ENCODE measurements at regions not wholly inside any gene's neighbourhood (a gene's known extent, or its start where the extent isn't known, plus 50 kb on each side); places are given as distances from the start of the nearest gene placed in this dataset.
"Not testable (repeated sequence)": the region's sequence is repeated elsewhere in the genome, so short reads cannot be mapped to it uniquely, and the experiment has no call there.

GRCh38 chr1:55867304-55867843, 652.2 kb upstream of the USP24 start:
- H3K4me3 Mint-ChIP-seq (ENCODE audit: unreplicated experiment): no peak overlapping the region
- H3K27ac Mint-ChIP-seq (ENCODE audit: unreplicated experiment): no peak overlapping the region
- no peak for DNase-seq (ENCODE audit: low spot score)
- TF ChIP-seq CTCF (IDR thresholded peaks at IDR 0.05; ENCODE audit: unreplicated experiment): no peak
- no peaks in the 10 kb centered on the region for H3K9me3 Mint-ChIP-seq (ENCODE audit: unreplicated experiment)
- H3K36me3 Mint-ChIP-seq (ENCODE audit: low read depth, unreplicated experiment): no peaks in the 10 kb centered on the region
- no peaks in the 10 kb centered on the region for H3K27me3 Mint-ChIP-seq (ENCODE audit: unreplicated experiment)
- H3K4me1 Mint-ChIP-seq (ENCODE audit: unreplicated experiment): no peaks in the 10 kb centered on the region

- not testable (repeated sequence) for H3K9me3 Mint-ChIP-seq (ENCODE audit: unreplicated experiment); H3K27me3 Mint-ChIP-seq (ENCODE audit: unreplicated experiment); H3K4me3 Mint-ChIP-seq (ENCODE audit: unreplicated experiment); DNase-seq (ENCODE audit: low spot score); H3K27ac Mint-ChIP-seq (ENCODE audit: unreplicated experiment); H3K36me3 Mint-ChIP-seq (ENCODE audit: low read depth, unreplicated experiment); H3K4me1 Mint-ChIP-seq (ENCODE audit: unreplicated experiment)
These were observed 650.6 kb upstream of the USP24 start for GRCh38 chr1:55865778-55866177.

- H3K4me3 Mint-ChIP-seq (ENCODE audit: unreplicated experiment): no peak overlapping the region
- peaks cover 1% of the 10 kb centered on the region for H3K27me3 Mint-ChIP-seq (ENCODE audit: unreplicated experiment)
- TF ChIP-seq CTCF (IDR thresholded peaks at IDR 0.05; ENCODE audit: unreplicated experiment): no peak
- H3K9me3 Mint-ChIP-seq (ENCODE audit: unreplicated experiment): no peaks in the 10 kb centered on the region
- H3K27ac Mint-ChIP-seq (ENCODE audit: unreplicated experiment): no peak overlapping the region
- H3K36me3 Mint-ChIP-seq (ENCODE audit: low read depth, unreplicated experiment): no peaks in the 10 kb centered on the region
- DNase-seq (ENCODE audit: low spot score): no peak
- H3K4me1 Mint-ChIP-seq (ENCODE audit: unreplicated experiment): no peaks in the 10 kb centered on the region
These were observed 649.1 kb upstream of the USP24 start for GRCh38 chr1:55864251-55864650.

DNA sequence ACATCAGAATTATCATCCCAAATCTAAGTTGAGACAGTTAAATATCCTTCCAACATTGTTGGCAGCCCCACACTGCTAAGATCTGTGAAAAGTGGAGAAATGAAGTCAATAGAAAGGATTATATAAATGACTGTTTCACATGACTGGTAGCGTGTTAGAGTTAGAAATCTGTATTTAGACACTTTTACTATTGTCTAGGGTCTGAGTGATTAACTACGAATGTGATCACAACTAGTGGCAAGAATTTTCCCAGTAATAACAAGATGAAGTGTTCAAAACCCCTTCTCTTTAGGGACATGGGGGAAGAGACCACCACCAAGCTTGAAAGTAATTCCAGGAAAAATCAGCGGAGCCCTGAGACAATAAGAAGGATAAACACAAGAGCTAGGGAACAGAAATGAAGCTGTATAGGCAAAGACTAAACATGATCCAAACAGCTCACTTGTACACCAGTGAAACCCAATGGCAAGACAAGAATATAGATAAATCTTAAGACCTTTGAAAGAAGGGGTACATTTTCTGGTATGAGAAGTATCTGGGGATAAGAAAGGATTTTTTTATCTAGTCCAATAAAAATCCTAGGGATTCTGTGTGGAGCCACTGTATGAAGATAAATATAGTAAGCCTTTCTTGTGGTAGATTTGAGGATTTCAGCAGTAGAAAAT, 646.6 kb upstream of the USP24 start:
- Mint-ChIP-seq H3K4me1 (ENCODE audit: unreplicated experiment) (no peaks in the 10 kb centered on the region), H3K36me3 (ENCODE audit: low read depth, unreplicated experiment) (no peaks in the 10 kb centered on the region), H3K27me3 (ENCODE audit: unreplicated experiment) (peaks cover 1% of the 10 kb centered on the region), H3K4me3 (ENCODE audit: unreplicated experiment) (no peak overlapping the region), H3K9me3 (ENCODE audit: unreplicated experiment) (no peaks in the 10 kb centered on the region), H3K27ac (ENCODE audit: unreplicated experiment) (no peak overlapping the region)
- no peak for DNase-seq (ENCODE audit: low spot score)
- TF ChIP-seq CTCF (IDR thresholded peaks at IDR 0.05; ENCODE audit: unreplicated experiment): no peak

- Mint-ChIP-seq H3K4me1 (ENCODE audit: unreplicated experiment) (no peaks in the 10 kb centered on the region), H3K4me3 (ENCODE audit: unreplicated experiment) (no peak overlapping the region), H3K9me3 (ENCODE audit: unreplicated experiment) (no peaks in the 10 kb centered on the region), H3K27me3 (ENCODE audit: unreplicated experiment) (peaks cover 1% of the 10 kb centered on the region), H3K36me3 (ENCODE audit: low read depth, unreplicated experiment) (no peaks in the 10 kb centered on the region), H3K27ac (ENCODE audit: unreplicated experiment) (no peak overlapping the region)
- TF ChIP-seq CTCF (IDR thresholded peaks at IDR 0.05; ENCODE audit: unreplicated experiment): no peak
- DNase-seq (ENCODE audit: low spot score): peak; percentile 25
These were observed 645.8 kb upstream of the USP24 start for GRCh38 chr1:55860798-55861519.

Data from endothelial cell (in vitro differentiated cells).